ENCODE measurements at regions not wholly inside any gene's neighbourhood (a gene's known extent, or its start where the extent isn't known, plus 50 kb on each side); places are given as distances from the start of the nearest gene placed in this dataset.
A peak's percentile ranks its signal among the peaks of the same experiment; 100 is the strongest.

GRCh38 chr11:128208329-128209137 is 378.8 kb downstream of the ETS1 start:
- peak overlapping the region; percentile 69 for H3K27ac Mint-ChIP-seq
- no peak for TF ChIP-seq CTCF (IDR thresholded peaks at IDR 0.05)
- peaks cover 15% of the 10 kb centered on the region for H3K36me3 Mint-ChIP-seq (ENCODE audit: low read depth)
- peaks cover 4% of the 10 kb centered on the region; the same call in 1 of the 2 replicates for H3K9me3 Mint-ChIP-seq
- H3K4me3 Mint-ChIP-seq: peak overlapping the region; percentile 40
- no peaks in the 10 kb centered on the region for H3K27me3 Mint-ChIP-seq (ENCODE audit: insufficient read depth)
- DNase-seq: peak; percentile 86
- peaks cover 66% of the 10 kb centered on the region for H3K4me1 Mint-ChIP-seq (ENCODE audit: low read depth)

DNA sequence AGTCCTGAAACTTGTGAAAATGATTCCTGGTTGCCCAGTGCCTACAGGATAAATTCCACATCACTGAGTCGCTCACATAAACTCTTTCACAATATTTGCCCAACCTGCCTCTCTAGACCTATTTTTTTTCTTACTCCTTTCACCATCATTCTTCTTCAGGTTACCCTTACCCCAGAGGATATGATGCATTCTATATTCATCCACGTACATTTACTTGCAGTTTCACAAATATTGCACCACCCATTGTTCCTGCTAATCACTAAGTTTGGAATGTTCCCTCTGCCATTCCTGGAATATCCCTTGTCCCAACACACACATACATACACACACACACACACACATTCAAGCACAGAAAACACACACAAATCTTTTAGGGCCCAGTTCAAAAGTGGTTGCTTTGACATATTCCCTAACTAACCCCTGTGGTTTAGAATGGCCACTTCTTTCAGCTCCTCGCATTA is 379.5 kb downstream of the ETS1 start:
- peak; percentile 74 for DNase-seq
- H3K4me1 Mint-ChIP-seq (ENCODE audit: low read depth): peaks cover 66% of the 10 kb centered on the region
- peak overlapping the region; percentile 40 for H3K4me3 Mint-ChIP-seq
- H3K36me3 Mint-ChIP-seq (ENCODE audit: low read depth): peaks cover 15% of the 10 kb centered on the region
- H3K27me3 Mint-ChIP-seq (ENCODE audit: insufficient read depth): no peaks in the 10 kb centered on the region
- TF ChIP-seq CTCF (IDR thresholded peaks at IDR 0.05): no peak
- peak overlapping the region; percentile 69 for H3K27ac Mint-ChIP-seq
- peaks cover 4% of the 10 kb centered on the region; the same call in 1 of the 2 replicates for H3K9me3 Mint-ChIP-seq

GRCh38 chr11:128206461-128206860 is 380.9 kb downstream of the ETS1 start:
- H3K27me3 Mint-ChIP-seq (ENCODE audit: insufficient read depth): no peaks in the 10 kb centered on the region
- H3K9me3 Mint-ChIP-seq: peaks cover 4% of the 10 kb centered on the region; the same call in 1 of the 2 replicates
- H3K36me3 Mint-ChIP-seq (ENCODE audit: low read depth): peaks cover 15% of the 10 kb centered on the region
- DNase-seq: no peak
- no peak overlapping the region for H3K27ac Mint-ChIP-seq
- no peak overlapping the region for H3K4me3 Mint-ChIP-seq
- no peak for TF ChIP-seq CTCF (IDR thresholded peaks at IDR 0.05)
- H3K4me1 Mint-ChIP-seq (ENCODE audit: low read depth): peaks cover 60% of the 10 kb centered on the region

GRCh38 chr11:128205796-128206195 is 381.6 kb downstream of the ETS1 start:
- H3K9me3 Mint-ChIP-seq: peaks cover 4% of the 10 kb centered on the region; the same call in 1 of the 2 replicates
- H3K36me3 Mint-ChIP-seq (ENCODE audit: low read depth): peaks cover 15% of the 10 kb centered on the region
- no peak for DNase-seq
- H3K4me3 Mint-ChIP-seq: no peak overlapping the region
- H3K27ac Mint-ChIP-seq: no peak overlapping the region
- H3K4me1 Mint-ChIP-seq (ENCODE audit: low read depth): peaks cover 53% of the 10 kb centered on the region
- H3K27me3 Mint-ChIP-seq (ENCODE audit: insufficient read depth): no peaks in the 10 kb centered on the region
- TF ChIP-seq CTCF (IDR thresholded peaks at IDR 0.05): no peak

DNA sequence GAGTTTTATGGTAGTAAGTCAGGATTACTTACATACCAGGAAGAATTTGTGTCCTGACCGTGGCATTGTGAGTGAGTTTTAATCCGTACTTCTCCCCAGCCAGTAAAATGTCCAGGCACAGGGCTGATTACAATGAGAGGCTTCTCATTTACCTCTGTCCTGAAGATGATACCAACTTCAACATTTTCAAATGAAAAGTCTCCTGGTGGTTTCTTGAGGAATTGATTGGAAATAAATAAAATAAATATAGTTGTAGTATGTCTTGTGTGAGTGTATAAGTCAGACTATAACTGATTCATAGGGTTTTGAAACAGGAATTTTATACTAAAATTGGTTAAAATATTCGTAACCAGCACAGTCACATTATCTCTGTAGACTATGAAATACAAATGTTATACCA is 382.5 kb downstream of the ETS1 start:
- H3K36me3 Mint-ChIP-seq (ENCODE audit: low read depth): peaks cover 15% of the 10 kb centered on the region
- H3K4me3 Mint-ChIP-seq: no peak overlapping the region
- TF ChIP-seq CTCF (IDR thresholded peaks at IDR 0.05): peak; percentile 56
- H3K27me3 Mint-ChIP-seq (ENCODE audit: insufficient read depth): no peaks in the 10 kb centered on the region
- H3K4me1 Mint-ChIP-seq (ENCODE audit: low read depth): peaks cover 44% of the 10 kb centered on the region
- peaks cover 4% of the 10 kb centered on the region; the same call in 1 of the 2 replicates for H3K9me3 Mint-ChIP-seq
- H3K27ac Mint-ChIP-seq: no peak overlapping the region
- DNase-seq: no peak
